GM03348 (cell line): ENCODE measurements at regions not wholly inside any gene's neighbourhood (a gene's known extent, or its start where the extent isn't known, plus 50 kb on each side); places are given as distances from the start of the nearest gene placed in this dataset.
"Not testable (repeated sequence)": the region's sequence is repeated elsewhere in the genome, so short reads cannot be mapped to it uniquely, and the experiment has no call there.

Experiments used
- DNase-seq: peaks from one replicate; pipeline ENCODE4 v3.0.0; 2012; ENCODE audit warnings: low spot score

DNA sequence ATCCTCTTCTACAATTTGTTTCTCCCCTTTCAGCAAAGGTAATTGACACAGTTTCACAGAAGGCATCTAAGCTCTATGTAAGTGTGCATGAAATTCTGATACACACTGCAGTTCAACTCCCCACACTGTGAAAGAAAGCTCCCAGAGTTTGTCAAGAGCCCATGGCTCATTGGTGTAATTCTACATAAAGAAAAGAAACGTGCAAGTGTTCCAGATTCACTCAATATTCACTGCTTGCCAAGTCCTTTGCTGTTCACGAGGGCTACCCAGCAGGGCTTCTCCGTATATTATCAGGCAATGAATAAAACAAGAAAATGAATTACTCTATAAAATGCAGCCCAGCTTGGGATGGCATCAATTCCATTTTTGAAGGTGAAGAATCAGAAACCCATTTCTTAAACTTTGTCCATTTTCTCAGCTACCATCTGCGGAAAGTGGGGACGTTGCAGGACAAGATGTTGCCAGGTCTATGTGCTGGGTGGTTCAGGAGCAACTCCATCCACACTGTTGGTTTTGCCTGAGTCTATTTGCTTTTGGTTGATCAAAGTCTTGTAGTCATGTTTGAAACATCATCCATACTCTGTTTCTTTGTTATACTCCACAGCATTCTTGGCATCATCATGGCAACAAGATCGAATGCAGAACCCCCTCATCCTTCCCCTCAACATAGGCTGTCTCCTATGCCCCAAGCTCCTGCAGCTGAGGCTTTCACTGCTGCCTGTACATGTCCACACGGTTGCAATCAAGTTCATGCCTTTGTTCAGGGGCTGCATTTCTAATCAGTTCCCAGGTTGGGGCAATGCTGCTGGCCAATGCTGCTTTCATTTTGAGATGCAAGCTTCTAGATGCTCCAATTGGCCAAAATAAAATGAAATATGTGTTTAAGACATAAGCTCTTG lies 301.8 kb downstream of the MED10 start:
- DNase-seq = no peak

DNA sequence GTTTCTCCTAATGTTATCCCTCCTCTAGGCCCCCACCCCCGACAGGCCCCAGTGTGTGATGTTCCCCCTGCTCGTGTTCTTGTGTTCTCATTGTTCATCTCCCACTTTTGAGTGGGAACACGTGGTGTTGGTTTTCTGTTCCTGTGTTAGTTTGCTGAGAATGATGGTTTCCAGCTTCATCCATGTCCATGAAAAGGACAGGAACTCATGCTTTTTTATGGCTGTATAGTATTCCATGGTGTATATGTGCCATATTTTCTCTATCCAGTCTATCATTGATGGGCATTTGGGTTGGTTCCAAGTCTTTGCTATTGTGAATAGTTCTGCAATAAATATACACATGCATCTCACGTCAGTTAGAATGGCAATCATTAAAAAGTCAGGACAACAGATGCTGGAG lies 305.9 kb downstream of the MED10 start:
- DNase-seq = not testable (repeated sequence)

DNA sequence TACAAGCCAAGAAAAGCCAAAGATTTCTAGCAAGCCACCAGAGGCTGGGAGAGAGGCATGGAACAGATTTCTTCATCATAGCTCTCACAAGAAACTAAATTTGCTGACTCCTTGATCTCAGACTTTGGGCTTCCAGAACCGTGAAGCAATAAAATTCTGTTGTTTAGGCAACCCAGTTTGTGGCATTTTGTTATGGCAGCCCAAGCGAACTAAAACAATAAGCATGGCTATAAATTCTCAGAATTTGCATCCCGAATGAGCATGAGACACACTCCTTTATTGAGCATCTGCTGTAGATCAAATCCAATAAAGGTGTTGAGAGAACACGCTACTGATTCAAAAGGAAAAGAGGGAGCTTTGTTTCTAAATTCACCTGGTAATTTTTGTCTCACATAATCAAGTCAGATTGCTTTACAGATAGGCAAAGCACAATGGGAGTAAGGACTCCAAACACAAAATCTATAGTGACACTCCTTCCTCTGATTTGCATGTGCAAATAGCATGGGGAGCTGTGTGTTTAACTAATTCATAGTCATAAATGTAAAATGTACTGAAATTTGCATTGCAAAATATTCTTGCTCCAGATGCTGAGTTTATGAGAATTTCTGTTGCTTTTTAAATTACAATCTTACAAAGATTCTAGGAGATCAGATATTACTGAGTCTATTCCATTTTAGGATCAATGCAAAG lies 308.7 kb downstream of the MED10 start:
- DNase-seq = no peak

DNA sequence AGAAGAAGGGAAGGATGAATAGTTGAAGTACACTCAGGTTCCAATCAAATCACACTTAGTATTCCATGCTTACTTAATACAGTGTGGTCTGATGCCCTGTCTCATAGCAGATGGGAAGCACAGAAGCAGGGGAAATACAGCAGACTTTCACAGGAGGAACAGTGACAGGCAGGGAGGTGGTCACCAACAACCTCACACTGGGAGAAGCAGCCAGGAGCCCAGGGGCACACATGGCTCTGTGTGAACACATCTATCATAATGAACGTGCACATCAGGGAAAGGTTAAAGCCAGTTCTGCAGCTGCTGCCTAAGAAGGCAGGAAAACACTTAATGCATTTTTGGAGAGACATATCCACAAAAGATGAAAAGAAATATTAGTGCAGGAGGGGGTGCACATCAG lies 312.3 kb downstream of the MED10 start:
- no peak for DNase-seq

DNA sequence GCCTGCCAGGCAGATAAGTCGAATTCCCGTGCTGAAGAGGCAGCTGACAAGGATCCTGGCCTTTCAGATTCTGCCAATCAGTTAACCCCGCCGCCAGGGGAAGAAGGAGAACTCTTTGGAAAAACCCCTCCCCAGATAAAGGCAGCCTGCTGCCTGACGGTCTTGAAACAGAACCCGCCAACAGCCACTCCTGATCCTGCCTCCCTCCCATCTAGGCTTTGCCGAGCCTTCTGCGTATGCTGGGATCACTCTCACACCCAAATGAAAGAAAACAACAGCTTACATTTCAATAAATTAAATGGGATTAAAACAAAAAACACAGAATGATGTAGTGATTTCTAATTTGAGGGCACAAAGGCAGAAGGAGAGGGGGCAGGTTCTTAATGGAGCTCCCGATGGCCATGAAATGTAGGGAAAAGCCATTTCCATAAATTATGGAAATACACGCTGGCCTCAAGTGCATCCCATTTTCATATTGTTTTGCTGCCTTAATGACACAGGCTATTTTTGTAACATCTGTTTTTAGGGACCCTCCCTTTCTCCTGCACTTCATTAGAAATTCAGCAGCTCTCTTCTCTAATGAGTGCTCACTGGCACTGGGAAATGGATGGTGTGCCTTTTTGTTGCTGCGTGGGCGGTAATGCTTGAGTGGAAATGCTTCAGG lies 319.1 kb downstream of the MED10 start:
- no peak for DNase-seq

DNA sequence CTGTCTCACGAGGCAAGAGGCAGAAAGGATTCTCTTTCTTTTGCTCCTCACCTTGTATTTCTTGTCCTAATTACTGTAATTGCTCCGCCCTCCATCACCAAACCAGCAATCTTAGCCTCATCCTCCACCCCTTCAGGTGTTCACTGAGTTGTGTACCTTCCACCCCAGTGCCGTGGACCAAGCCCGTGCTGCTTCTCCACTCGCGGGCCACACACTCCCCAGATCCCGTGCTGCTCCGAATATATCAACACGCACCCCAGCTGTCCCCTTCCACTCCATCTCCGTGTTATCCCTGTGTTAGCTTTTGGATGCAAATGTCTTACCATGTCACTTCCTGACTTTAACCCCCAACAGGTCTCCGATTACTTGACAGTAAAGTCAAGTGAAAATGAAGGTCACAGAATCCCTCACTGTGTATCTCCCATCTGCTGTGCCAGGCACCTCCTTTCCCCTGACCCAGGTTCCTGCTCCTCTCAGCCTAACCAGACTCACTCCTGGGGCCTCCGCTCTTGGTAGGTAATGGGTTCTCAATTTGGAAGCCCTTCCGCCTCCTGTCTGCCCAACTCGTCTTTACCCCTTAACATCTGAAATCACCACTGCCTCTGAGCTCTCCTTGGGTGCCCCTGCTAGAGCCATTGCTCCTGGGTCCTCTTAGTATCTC lies 320.2 kb downstream of the MED10 start:
- DNase-seq = no peak

DNA sequence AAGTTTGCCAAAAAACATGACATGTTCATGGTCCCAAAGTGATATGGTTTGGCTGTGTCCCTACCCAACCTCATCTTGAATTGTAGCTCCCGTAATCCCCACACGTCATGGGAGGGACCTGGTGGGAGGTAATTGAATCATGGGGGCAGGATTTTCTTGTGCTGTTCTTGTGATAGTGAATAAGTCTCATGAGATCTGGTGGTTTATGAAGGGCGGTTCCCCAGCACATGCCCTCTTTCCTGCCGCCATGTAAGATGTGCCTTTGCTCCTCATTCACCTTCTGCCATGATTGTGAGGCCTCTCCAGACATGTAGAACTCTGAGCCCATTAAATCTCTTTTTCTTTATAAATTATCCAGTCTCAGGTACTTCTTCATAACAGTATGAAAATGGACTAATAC lies 322.1 kb downstream of the MED10 start:
- no peak for DNase-seq

DNA sequence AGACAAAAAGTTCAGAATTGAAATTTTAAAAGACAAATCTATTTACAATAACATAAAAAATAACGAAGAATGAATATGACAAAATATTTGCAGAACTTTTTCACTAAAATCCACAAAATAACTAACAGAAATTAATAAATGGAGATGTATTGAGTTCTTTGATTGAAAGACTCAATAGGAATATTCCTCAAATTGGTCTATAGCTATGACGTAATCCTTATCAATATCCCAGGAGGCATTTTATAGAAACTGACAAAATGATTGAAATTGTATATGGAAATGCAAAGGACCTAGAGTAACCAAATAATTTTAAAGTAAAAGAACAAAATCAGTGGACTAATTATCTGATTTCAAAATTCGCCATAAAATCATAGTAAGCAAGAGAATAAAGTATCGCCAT lies 328.7 kb downstream of the MED10 start:
- no peak for DNase-seq

DNA sequence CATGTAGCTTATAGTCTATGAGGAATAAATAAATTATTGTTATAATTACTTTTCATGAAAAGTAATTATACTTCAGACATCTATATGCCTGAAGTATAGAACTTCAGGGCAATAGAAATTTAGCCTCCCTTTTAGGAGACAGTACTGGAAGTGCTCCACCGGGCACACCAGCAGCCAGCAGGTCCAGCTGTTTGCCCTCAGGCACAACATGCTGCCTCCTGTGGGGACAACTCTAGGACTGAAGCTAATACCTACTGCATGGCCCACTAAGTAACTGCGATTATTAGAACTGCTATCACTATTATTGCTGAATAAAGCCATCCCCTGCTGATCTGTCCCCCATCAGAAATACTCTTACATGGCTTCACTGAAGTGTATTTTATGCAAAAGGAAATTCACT lies 329.6 kb downstream of the MED10 start:
- DNase-seq = no peak

DNA sequence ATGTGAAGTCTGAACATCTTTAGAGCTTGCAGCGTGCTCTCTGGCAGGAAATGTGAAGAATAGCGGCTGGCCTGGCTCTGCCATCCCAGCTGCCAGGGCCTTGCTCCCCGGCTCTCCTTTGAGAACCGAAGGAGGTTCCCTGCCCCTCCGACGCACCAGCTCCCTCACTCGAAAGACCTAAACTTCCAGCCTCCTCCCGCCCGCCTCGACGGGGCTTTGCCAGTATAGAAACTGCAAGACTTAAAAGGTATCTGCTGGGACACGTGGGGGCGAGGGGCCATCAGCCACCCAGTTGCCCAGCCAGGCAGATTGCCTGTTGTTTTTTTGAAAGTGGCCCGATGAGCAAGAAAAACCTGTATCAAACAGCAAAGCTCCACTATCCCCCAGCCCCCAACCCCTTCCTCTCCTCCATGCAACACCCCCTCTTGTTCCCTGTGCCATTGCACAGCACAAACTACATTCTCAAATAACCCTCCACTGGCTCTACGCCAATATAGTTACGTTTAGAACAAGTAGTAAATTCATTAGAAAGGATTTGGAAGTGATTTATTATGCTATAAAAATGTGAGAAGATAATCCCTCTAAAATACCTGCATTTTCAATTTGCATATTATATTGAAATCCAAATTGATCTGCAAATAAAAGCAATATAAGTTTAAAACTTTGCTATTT lies 331.9 kb downstream of the MED10 start:
- DNase-seq = no peak

DNA sequence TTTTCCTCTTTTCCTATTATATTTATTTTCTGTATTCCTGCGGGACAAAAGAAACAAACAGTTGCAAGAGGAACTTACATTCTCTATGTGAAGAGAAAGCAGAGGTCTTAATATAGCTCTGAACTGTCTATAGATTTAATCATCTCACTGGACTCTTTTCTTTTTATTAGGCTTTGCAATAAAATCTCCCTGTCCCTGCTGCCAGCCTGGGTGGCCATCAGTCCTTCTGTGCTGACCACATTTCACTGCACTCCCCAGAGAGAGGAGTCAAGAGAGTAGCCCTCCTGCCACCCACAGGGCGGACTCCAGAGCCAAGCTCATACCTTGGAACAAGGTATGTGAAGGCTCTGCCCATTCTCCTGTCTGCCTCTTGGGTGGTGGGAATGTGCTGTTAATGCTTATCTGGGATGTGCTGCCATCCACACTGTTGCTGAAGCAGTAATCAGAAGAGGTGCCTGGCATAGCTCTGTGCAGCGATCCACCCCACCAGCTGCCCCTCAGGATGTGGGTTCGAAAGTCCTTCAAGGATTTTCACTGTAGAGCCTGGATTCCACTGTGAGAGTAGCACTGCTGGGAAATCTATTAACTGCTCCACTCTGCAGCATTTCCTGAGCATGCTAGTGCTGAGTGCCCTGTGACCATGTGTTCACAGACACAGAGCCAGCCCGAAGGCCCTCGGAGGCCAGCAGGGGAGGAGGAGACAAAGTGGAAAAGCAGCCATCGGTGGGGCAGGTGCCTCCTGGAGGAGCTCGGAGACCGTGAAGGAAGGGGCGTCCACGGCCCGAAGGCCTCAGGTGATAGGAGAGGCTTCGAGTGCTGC lies 334.6 kb downstream of the MED10 start:
- DNase-seq = no peak

DNA sequence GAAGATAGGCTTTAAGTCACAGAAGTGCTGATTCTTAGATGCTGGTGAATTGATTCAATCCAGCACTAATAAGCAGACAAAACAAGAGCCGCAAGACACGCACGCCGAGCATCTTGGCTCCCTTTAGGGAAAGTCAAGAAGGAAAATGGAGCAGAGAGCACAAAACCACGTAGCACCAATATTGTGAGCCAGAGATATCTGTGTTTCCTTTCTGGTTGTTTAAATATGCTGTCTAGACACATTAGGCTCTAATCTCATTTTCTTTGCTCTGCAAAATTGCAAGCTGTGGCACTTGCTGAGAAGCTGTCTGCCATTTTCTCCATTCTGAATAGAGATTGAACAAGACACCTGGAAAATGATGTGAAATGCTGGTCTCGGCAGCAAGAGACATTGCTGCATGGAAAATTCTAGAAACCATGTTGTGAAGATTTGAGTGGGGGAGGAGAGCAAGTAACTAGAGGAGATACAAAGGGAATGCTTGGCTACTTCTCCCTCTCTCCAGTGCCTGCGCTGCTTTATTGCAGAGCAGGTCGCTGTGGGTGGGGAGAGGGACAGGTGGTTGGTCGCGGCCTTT lies 336.3 kb downstream of the MED10 start:
- no peak for DNase-seq

DNA sequence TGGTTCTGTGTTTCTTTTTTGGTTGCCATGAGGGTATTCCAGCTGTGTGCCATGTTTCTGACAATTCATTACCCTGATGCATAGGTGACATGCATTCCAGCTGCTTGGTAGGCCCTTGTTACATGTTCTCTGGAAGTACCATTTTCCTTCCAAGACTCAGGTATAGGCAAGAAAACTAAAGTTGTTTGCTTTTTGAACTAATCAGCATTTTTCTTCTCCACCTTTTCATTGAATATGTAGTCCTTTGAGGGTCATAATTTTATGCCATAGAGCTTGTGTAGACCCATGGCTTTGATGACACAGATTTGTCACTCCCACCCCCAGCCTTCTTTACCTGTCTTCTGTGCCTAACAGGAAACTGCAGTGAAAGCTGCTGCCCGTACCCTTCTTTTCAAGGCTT lies 339.2 kb downstream of the MED10 start:
- no peak for DNase-seq

DNA sequence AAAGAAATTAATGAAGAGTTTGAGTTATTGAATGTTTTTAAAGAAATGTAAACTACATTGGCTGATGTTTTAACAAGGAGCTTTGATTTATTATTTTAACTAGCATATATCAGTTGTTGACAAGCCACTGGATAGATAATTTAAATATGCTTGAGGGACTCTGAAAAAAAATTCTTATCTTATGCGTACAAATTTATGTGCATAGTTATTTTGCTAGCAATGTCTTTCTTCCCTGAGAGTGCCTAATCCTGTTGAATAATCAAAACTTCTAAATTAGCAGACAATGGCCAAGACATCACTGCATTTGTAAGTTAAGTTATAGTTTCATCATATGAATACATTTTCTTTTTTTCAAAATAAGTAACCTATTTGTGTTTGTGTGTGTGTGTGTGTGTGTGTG lies 342.3 kb downstream of the MED10 start:
- DNase-seq = no peak

DNA sequence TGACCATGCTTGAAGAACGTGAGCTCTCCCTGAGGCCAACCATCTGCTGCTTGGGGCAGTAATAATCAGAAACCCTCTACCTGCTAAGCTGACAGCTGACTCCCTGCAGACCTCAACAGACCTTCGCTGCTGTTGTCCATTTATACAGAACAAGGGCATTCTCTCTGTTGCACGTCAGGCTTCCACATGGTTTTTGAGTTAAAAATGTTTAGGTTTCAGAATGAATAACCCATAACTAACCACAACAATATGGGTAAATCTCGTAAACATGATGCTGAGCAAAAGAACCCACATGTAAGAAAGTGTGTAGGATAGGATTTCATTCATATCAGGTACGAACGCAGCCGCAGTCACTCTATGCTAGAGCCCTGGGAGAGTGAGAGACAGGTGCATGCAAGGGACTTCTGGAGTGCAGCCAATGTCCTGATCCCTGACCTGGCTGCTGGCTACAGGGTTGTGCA lies 348.5 kb downstream of the MED10 start:
- DNase-seq = no peak

DNA sequence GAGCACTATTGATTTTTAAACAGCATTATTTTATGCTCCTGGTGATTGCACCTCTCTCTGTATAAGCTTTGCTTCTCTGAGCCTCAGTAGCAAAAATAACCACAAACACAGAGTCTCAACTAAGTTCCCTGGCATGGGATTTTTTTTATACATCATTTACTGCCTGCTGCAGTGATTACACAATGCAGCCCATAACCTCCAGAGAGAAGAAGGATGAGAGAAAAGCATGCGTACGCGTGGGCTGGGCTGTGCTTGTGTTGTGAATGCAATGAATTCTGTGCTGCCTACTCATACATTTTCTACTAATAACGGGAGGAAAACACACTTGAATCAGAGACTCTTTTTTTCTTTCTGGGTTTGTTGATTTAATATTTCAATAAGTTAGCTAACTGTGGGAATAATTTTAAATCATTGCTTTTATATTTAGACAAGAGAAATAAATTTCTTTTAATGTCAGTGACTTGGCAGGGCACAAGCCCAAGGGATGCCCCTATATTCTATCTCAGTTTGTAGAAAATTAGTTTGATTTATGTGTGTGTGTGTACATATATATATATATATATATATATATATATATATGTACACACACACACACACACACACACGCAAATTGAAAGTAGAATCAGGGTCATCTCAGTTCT lies 351.5 kb downstream of the MED10 start:
- no peak for DNase-seq

DNA sequence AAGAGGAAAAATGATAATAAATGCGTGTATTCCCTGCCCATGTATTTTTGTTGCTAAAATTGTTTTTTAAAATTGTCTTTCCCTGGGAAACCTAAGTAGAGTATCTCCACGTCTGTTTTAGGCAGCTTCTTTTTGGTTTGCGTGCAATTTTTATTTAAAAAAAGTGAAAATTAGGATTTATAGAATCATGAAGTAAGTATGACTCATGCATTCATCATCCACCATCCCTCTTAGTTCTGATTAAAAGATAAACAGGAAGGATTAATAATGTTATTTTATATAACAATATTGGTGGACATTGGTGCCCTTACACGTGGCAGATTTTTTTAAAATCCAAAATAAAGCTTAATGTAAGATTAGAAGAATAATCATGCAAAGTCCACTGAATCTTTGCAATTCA lies 358.7 kb downstream of the MED10 start:
- no peak for DNase-seq

DNA sequence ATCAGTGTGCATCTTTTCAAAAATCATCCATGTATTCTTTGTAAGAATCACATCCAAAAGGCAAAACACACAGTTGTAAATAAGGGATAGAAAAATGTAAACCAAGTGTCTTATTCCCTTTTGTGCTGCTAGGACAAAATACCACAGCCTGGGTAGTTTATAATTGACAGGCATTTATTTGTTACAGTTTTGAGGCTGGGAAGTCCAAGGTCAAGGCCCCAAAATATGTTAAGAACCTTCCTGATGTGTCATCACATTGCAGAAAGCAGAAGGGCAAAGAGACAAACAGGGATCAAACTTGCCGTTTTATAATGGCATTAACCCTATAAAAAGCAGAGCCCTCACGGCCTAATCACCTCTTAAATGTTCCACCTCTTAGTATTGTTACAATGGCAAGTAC lies 364.8 kb downstream of the MED10 start:
- no peak for DNase-seq

DNA sequence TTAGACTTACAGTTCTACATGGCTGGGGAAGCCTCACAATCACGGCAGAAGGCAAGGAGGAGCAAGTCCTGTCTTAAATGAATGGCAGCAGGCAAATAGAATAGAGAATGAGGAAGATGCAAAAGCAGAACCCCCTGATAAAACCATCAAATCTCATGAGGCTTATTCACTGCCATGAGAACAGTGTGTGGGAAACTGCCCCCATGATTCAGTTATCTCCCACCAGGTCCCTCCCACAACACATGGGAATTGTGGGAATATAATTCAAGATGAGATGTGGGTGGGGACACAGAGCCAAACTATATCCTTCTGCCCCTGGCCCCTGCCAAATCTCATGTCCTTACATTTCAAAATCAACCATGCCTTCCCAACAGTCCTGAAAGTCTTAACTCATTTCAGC lies 367.1 kb downstream of the MED10 start:
- no peak for DNase-seq

DNA sequence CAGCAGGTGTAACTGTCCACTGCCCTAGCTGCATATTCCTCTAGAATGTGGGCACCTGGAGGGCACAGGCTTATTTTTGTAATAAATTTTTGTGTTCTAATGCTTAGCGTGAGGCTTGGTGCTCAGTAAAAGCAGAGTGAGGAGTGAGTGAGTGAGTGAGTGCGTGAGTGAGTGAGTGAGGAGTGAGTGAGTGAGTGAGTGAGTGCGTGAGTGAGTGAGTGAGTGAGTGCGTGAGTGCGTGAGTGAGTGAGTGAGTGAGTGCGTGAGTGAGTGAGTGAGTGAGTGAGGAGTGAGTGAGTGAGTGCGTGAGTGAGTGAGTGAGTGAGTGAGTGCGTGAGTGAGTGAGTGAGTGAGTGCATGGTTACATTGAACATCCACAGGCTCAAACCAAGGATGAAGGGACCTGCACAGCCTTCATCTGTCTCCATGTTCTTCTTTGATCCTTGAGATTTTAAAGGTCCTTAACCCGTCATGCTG lies 371.5 kb downstream of the MED10 start:
- DNase-seq = no peak
